H9 (cell line): ENCODE measurements at regions not wholly inside any gene's neighbourhood (a gene's known extent, or its start where the extent isn't known, plus 50 kb on each side); places are given as distances from the start of the nearest gene placed in this dataset.

ENCODE experiments used
- DNase-seq: peaks from one replicate; pipeline ENCODE4 v3.0.0-alpha.2; 2017
- H2AFZ ChIP-seq: one replicate; pipeline ENCODE4 v1.6.1; 2013; ENCODE audit warnings: mild to moderate bottlenecking, low read length, control low read depth, moderate library complexity
- H2AK5ac ChIP-seq: 2 replicates; pipeline ENCODE4 v1.6.1; 2013; ENCODE audit warnings: low read length, control low read depth, mixed read lengths; ENCODE audit not compliant: insufficient read length
- H2BK120ac ChIP-seq: one replicate; pipeline ENCODE4 v1.6.1; 2013; ENCODE audit warnings: low read depth, mild to moderate bottlenecking, low read length, control low read depth, inconsistent platforms; ENCODE audit not compliant: poor library complexity, severe bottlenecking
- H2BK12ac ChIP-seq: 2 replicates; pipeline ENCODE4 v1.6.1; 2013; ENCODE audit warnings: low read length, control low read depth, mixed read lengths, low read depth; ENCODE audit not compliant: insufficient read length
- H2BK15ac ChIP-seq: 2 replicates; pipeline ENCODE4 v1.6.1; 2013; ENCODE audit warnings: low read depth, low read length, control low read depth
- H2BK20ac ChIP-seq: one replicate; pipeline ENCODE4 v1.6.1; 2013; ENCODE audit warnings: low read depth, mild to moderate bottlenecking, low read length, control low read depth, inconsistent platforms; ENCODE audit not compliant: poor library complexity, severe bottlenecking
- H2BK5ac ChIP-seq: 2 replicates; pipeline ENCODE4 v1.6.1; 2013; ENCODE audit warnings: low read length, control low read depth, mixed read lengths; ENCODE audit not compliant: insufficient read length
- H3K14ac ChIP-seq: 2 replicates; pipeline ENCODE4 v1.6.1; 2013; ENCODE audit warnings: low read length, control low read depth; ENCODE audit not compliant: insufficient read depth
- H3K18ac ChIP-seq: 2 replicates; pipeline ENCODE4 v1.6.1; 2013; ENCODE audit warnings: low read depth, mild to moderate bottlenecking, mixed read lengths, low read length, control low read depth; ENCODE audit not compliant: insufficient read length
- H3K23ac ChIP-seq: 2 replicates; pipeline ENCODE4 v1.6.1; 2013; ENCODE audit warnings: low read length, control low read depth, mixed read lengths, low read depth; ENCODE audit not compliant: insufficient read length
- H3K23me2 ChIP-seq: 2 replicates; pipeline ENCODE4 v1.6.1; 2013; ENCODE audit warnings: low read depth, mild to moderate bottlenecking, mixed read lengths, low read length, control low read depth; ENCODE audit not compliant: insufficient read length, poor library complexity, severe bottlenecking
- H3K27ac ChIP-seq: 2 replicates; pipeline ENCODE4 v1.5.1; 2013; ENCODE audit warnings: low read length, control low read depth, mixed read lengths, low read depth; ENCODE audit not compliant: insufficient read length
- H3K27me3 ChIP-seq: 2 replicates; pipeline ENCODE4 v1.6.1; 2013; ENCODE audit warnings: low read length, control low read depth, inconsistent platforms; ENCODE audit not compliant: insufficient read depth
- H3K4ac ChIP-seq: 2 replicates; pipeline ENCODE4 v1.6.1; 2013; ENCODE audit warnings: low read depth, mild to moderate bottlenecking, control low read depth, inconsistent platforms, low read length, moderate library complexity
- H3K4me1 ChIP-seq: 2 replicates; pipeline ENCODE4 v1.6.1; 2013; ENCODE audit warnings: low read length, control low read depth, inconsistent platforms; ENCODE audit not compliant: insufficient read depth
- H3K4me2 ChIP-seq: 2 replicates; pipeline ENCODE4 v1.6.1; 2013; ENCODE audit warnings: low read length, control low read depth, mixed read lengths; ENCODE audit not compliant: insufficient read length, insufficient read depth
- H3K56ac ChIP-seq: 2 replicates; pipeline ENCODE4 v1.6.1; 2013; ENCODE audit warnings: low read depth, mild to moderate bottlenecking, mixed read lengths, low read length, control low read depth; ENCODE audit not compliant: insufficient read length
- H3K79me1 ChIP-seq: 2 replicates; pipeline ENCODE4 v1.6.1; 2013; ENCODE audit warnings: low read depth, mild to moderate bottlenecking, moderate library complexity, low read length, control low read depth, inconsistent platforms; ENCODE audit not compliant: insufficient read depth, poor library complexity, severe bottlenecking
- H3K79me2 ChIP-seq: 2 replicates; pipeline ENCODE4 v1.6.1; 2013; ENCODE audit warnings: low read length, control low read depth, inconsistent platforms; ENCODE audit not compliant: insufficient read depth
- H3K9ac ChIP-seq: 2 replicates; pipeline ENCODE4 v1.6.1; 2013; ENCODE audit warnings: low read length, control low read depth, mixed read lengths; ENCODE audit not compliant: insufficient read length; ENCODE audit errors: extremely low read depth
- H3K9me3 ChIP-seq: one replicate; pipeline ENCODE4 v1.6.1; 2013; ENCODE audit warnings: low read depth, low read length, inconsistent platforms; ENCODE audit not compliant: control insufficient read depth
- H3T11ph ChIP-seq: one replicate; pipeline ENCODE4 v1.6.1; 2013; ENCODE audit warnings: mild to moderate bottlenecking, low read length, control low read depth, inconsistent platforms
- H4K20me1 ChIP-seq: one replicate; pipeline ENCODE4 v1.6.1; 2013; ENCODE audit not compliant: control insufficient read depth, insufficient read length, insufficient read depth
- H4K5ac ChIP-seq: 2 replicates; pipeline ENCODE4 v1.6.1; 2013; ENCODE audit warnings: low read depth, mild to moderate bottlenecking, mixed read lengths, low read length, control low read depth; ENCODE audit not compliant: insufficient read length
- H4K8ac ChIP-seq: replicated peaks from 2 replicates; pipeline ENCODE4 v1.6.1; 2013; ENCODE audit warnings: low read length, control low read depth, mixed read lengths, low read depth; ENCODE audit not compliant: insufficient read length
- H4K91ac ChIP-seq: 2 replicates; pipeline ENCODE4 v1.6.1; 2013; ENCODE audit warnings: low read depth, mild to moderate bottlenecking, moderate library complexity, mixed read lengths, low read length, control low read depth; ENCODE audit not compliant: insufficient read length
- H3K27ac Mint-ChIP-seq, 3 experiments: 2 replicates in 2 of 3; 3 replicates in 1 of 3; pipeline ENCODE4 v1.8.0; 2020 to 2021; ENCODE audit warnings: mixed read lengths in 3 of 3, mild to moderate bottlenecking in 1 of 3, moderate library complexity in 1 of 3
- H3K27me3 Mint-ChIP-seq: 2 replicates; pipeline ENCODE4 v1.8.0; 2021; ENCODE audit warnings: low read depth, mild to moderate bottlenecking, moderate library complexity, mixed read lengths
- H3K36me3 Mint-ChIP-seq, 3 experiments: 2 replicates in 2 of 3; 3 replicates in 1 of 3; pipeline ENCODE4 v1.8.0; 2020 to 2021; ENCODE audit warnings: low read depth in 3 of 3, mixed read lengths in 3 of 3; ENCODE audit not compliant: insufficient read depth in 1 of 3
- H3K4me1 Mint-ChIP-seq, 2 experiments: 2 replicates each; pipeline ENCODE4 v1.8.0; 2020; ENCODE audit warnings: mixed read lengths in 2 of 2
- H3K4me3 Mint-ChIP-seq, 2 experiments: 2 replicates in 1 of 2; 3 replicates in 1 of 2; pipeline ENCODE4 v1.8.0; 2020 to 2021; ENCODE audit warnings: mild to moderate bottlenecking in 2 of 2, mixed read lengths in 2 of 2, moderate library complexity in 1 of 2
- H3K9me3 Mint-ChIP-seq, 2 experiments: 2 replicates in 1 of 2; 3 replicates in 1 of 2; pipeline ENCODE4 v1.8.0; 2020; ENCODE audit warnings: mild to moderate bottlenecking in 2 of 2, mixed read lengths in 2 of 2, moderate library complexity in 1 of 2
- WGBS: extraction: QIAGEN DNeasy Blood & Tissue Kit; methylation state at CpG from one replicate; pipeline ENCODE4 v1.1.7; 2013; ENCODE audit warnings: missing lambda C conversion rate, low lambda C conversion rate, mixed read lengths; ENCODE audit not compliant: insufficient read length; ENCODE audit errors: extremely low coverage; 5-methylcytosine and 5-hydroxymethylcytosine counted together
- TF ChIP-seq, protein P1 (sequence below): fragments of 200-600 bp; sonication (generic); conservative IDR thresholded peaks from 3 replicates; pipeline ENCODE4 v1.8.0; 2021; ENCODE audit warnings: antibody characterized with exemption, mild to moderate bottlenecking

DNA sequence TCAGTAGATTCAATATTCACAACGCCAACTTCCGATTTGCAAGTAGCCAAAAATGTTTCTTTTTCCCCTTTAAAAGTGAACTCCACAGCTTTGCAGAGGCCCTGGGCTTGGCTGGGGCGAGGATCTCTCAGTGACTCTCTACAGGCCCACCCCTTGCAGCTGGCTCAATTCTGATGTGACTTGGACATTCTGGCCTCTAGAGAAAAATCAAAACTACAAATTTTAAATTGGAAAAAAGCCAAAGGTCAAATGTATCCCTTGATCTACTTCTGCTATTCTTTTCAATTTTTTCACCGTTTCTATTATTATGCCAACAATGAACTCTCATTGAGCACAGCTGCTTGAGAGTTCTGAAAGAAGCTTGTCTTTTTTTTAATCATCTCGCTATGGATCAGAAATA, 245.9 kb upstream of the HS3ST5 start:
- H3K18ac ChIP-seq: no peak overlapping the region
- H3K4me1 ChIP-seq: no peaks in the 10 kb centered on the region
- Mint-ChIP-seq H3K36me3 (peaks cover 4 to 17% (median 7%) of the 10 kb centered on the region in 3 experiments; a peak in 5 of 7 replicates), H3K27ac (no peak overlapping the region), H3K9me3 (peaks cover 12 to 19% of the 10 kb centered on the region in 2 experiments), H3K27me3 (no peaks in the 10 kb centered on the region), H3K4me3 (no peak overlapping the region), H3K4me1 (no peaks in the 10 kb centered on the region)
- no peak overlapping the region for H2BK120ac ChIP-seq
- no peak overlapping the region for H4K8ac ChIP-seq
- H2BK20ac ChIP-seq: no peak overlapping the region
- no peak overlapping the region for H3K14ac ChIP-seq
- no peak overlapping the region for H2BK15ac ChIP-seq
- no peaks in the 10 kb centered on the region for H3K27me3 ChIP-seq
- H4K5ac ChIP-seq: no peak overlapping the region
- H3K9ac ChIP-seq: no peak overlapping the region
- no peak overlapping the region for H2AK5ac ChIP-seq
- H2AFZ ChIP-seq: no peak overlapping the region
- no peak overlapping the region for H3K23ac ChIP-seq
- no peak for DNase-seq
- no peak overlapping the region for H3T11ph ChIP-seq
- H2BK12ac ChIP-seq: no peak overlapping the region
- TF ChIP-seq, protein P1, sequence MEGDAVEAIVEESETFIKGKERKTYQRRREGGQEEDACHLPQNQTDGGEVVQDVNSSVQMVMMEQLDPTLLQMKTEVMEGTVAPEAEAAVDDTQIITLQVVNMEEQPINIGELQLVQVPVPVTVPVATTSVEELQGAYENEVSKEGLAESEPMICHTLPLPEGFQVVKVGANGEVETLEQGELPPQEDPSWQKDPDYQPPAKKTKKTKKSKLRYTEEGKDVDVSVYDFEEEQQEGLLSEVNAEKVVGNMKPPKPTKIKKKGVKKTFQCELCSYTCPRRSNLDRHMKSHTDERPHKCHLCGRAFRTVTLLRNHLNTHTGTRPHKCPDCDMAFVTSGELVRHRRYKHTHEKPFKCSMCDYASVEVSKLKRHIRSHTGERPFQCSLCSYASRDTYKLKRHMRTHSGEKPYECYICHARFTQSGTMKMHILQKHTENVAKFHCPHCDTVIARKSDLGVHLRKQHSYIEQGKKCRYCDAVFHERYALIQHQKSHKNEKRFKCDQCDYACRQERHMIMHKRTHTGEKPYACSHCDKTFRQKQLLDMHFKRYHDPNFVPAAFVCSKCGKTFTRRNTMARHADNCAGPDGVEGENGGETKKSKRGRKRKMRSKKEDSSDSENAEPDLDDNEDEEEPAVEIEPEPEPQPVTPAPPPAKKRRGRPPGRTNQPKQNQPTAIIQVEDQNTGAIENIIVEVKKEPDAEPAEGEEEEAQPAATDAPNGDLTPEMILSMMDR: no peak
- WGBS: no CpG with 5 or more reads among the region's 5 CpGs
- H3K9me3 ChIP-seq: no peaks in the 10 kb centered on the region
- no peaks in the 10 kb centered on the region for H3K79me2 ChIP-seq
- no peak overlapping the region for H2BK5ac ChIP-seq
- no peak overlapping the region for H3K27ac ChIP-seq
- H3K23me2 ChIP-seq: no peaks in the 10 kb centered on the region
- H3K4ac ChIP-seq: no peak overlapping the region
- no peaks in the 10 kb centered on the region for H4K20me1 ChIP-seq
- H3K56ac ChIP-seq: no peak overlapping the region
- H3K79me1 ChIP-seq: no peaks in the 10 kb centered on the region
- no peak overlapping the region for H3K4me2 ChIP-seq
- H4K91ac ChIP-seq: no peak overlapping the region
